ENCODE measurements at regions not wholly inside any gene's neighbourhood (a gene's known extent, or its start where the extent isn't known, plus 50 kb on each side); places are given as distances from the start of the nearest gene placed in this dataset.
"Not testable (repeated sequence)": the region's sequence is repeated elsewhere in the genome, so short reads cannot be mapped to it uniquely, and the experiment has no call there.

DNA sequence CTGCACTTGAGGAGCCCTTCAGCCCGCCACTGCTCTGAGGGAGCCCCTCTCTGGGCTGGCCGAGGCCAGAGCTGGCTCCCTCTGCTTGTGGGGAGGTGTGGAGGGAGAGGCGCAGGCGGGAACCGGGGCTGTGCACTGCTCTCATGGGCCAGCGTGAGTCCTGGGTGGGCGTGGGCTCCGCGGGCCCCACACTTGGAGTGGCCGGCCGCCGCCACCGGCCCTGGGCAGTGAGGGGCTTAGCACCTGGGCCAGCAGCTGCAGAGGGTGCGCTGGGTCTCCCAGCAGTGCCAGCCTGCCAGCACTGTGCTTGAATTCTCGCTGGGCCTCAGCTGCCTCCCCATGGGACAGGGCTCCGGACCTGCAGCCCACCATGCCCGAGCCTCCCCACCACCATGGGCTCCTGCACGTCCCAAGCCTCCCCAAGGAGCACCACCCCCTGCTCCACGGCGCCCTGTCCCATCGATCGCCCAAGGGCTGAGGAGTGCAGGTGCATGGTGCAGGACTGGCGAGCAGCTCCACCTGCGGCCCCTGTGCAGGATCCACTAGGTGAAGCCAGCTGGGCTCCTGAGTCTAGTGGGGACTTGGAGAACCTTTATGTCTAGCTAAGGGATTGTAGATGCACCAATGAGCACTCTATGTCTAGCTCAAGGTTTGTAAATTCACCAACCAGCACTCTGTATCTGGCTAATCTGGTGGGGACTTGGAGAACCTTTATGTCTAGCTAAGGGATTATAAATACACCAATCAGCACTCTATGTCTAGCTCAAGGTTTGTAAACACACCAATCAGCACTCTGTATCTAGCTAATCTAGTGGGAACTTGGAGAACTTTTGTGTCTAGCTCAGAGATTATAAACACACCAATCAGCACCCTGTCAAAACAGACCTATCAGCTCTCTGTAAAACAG is 1180.3 kb downstream of the FSCB start:
- H3K9me3 ChIP-seq (ENCODE audit: control insufficient read depth, insufficient read depth, low read length); H2AK5ac ChIP-seq (ENCODE audit: low read depth, low read length); BruUV-seq (replicated peaks); H3K4ac ChIP-seq (ENCODE audit: low read depth, low read length); CTCF ChIA-PET; H3K56ac ChIP-seq (ENCODE audit: extremely low read depth, insufficient read depth, low read length); H3K9me1 ChIP-seq (ENCODE audit: insufficient read depth, low read length); H3K9ac ChIP-seq (ENCODE audit: low read depth, low read length); H3K27ac ChIP-seq (ENCODE audit: insufficient read depth, low read length); H3K4me1 ChIP-seq (ENCODE audit: control insufficient read depth, insufficient read depth, low read length); POLR2A ChIA-PET (ENCODE audit: unreplicated experiment); H4K91ac ChIP-seq (ENCODE audit: insufficient read depth, low read depth, low read length); H2BK20ac ChIP-seq (ENCODE audit: low read depth, low read length); H4K5ac ChIP-seq (ENCODE audit: low read depth, low read length); H2AK9ac ChIP-seq (replicated peaks; ENCODE audit: low read depth, low read length, poor library complexity); H3K14ac ChIP-seq (replicated peaks; ENCODE audit: low read depth, low read length); H3K79me1 ChIP-seq (ENCODE audit: low read depth in 1 of 2, low read length in 2 of 2); intact Hi-C loops (cut with micrococcal nuclease); H2BK5ac ChIP-seq (ENCODE audit: low read depth, low read length, poor library complexity, severe bottlenecking); H3K36me3 ChIP-seq (ENCODE audit: control insufficient read depth, insufficient read depth, low read length); H3K23ac ChIP-seq (ENCODE audit: low read depth, low read length); H3K27me3 ChIP-seq (ENCODE audit: control insufficient read depth, insufficient read depth, low read length); ATAC-seq (ENCODE audit: low read depth); H2AFZ ChIP-seq (replicated peaks; ENCODE audit: low read length, poor library complexity); H4K8ac ChIP-seq (ENCODE audit: low read depth in 2 of 2, low read length in 2 of 2); H4K20me1 ChIP-seq (ENCODE audit: insufficient read depth, low read length); H2BK120ac ChIP-seq (ENCODE audit: low read depth, low read length); DNase-seq; in situ Hi-C loops (cut with MboI; ENCODE audit: low sequenced_read_pairs); H3K4me2 ChIP-seq (ENCODE audit: low read depth, low read length); H3K4me3 ChIP-seq (ENCODE audit: insufficient read depth, low read depth, low read length); dilution Hi-C loops (cut with HindIII; ENCODE audit: low sequenced_read_pairs, unreplicated experiment); H3K18ac ChIP-seq (ENCODE audit: low read depth, low read length); H2BK15ac ChIP-seq (ENCODE audit: low read depth, low read length): not testable (repeated sequence)
- WGBS, 2 experiments (ENCODE audit: extremely low coverage in 2 of 2, insufficient read length in 1 of 2) = 89% methylated on average over 7 of the region's 24 CpGs; no CpG with 5 or more reads in 1 of the 2 experiments
